Fibroblast of lung (primary cell): ENCODE measurements at regions not wholly inside any gene's neighbourhood (a gene's known extent, or its start where the extent isn't known, plus 50 kb on each side); places are given as distances from the start of the nearest gene placed in this dataset.

Experiments
- EZH2 ChIP-seq: IDR thresholded peaks from 2 replicates; pipeline ENCODE4 v1.5.1; 2012; ENCODE audit warnings: low read length, control low read depth, mild to moderate bottlenecking; ENCODE audit errors: missing control alignments
- TF ChIP-seq, protein P1 (sequence below), 2 donors: IDR thresholded peaks in 1 of 2; conservative IDR thresholded peaks in 1 of 2; 1 replicate in 1 of 2; 2 replicates in 1 of 2; pipeline ENCODE4 v1.5.1; 2011 to 2012; ENCODE audit warnings: low read length in 2 of 2, control low read depth in 1 of 2, inconsistent platforms in 1 of 2, low read depth in 1 of 2, mild to moderate bottlenecking in 1 of 2

DNA sequence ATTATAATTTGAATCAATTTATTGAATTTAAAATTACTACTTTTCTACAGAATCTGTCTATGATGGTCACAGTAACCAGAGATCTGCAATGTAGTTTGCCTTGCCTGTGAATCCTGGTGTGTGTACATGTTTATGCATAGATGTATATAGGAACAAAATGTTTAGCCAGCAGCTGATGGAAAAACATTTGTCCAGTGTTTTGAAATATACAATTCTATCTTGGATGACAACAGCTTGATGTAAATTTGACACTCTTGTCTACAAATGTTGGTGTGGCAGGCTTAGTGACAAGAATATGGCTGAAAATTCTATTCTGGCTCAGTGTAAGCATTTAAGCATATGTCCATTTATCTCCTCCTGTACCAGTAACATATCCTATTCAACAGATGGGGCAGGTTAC, 229.4 kb downstream of the RCHY1 start:
- TF ChIP-seq, protein P1, sequence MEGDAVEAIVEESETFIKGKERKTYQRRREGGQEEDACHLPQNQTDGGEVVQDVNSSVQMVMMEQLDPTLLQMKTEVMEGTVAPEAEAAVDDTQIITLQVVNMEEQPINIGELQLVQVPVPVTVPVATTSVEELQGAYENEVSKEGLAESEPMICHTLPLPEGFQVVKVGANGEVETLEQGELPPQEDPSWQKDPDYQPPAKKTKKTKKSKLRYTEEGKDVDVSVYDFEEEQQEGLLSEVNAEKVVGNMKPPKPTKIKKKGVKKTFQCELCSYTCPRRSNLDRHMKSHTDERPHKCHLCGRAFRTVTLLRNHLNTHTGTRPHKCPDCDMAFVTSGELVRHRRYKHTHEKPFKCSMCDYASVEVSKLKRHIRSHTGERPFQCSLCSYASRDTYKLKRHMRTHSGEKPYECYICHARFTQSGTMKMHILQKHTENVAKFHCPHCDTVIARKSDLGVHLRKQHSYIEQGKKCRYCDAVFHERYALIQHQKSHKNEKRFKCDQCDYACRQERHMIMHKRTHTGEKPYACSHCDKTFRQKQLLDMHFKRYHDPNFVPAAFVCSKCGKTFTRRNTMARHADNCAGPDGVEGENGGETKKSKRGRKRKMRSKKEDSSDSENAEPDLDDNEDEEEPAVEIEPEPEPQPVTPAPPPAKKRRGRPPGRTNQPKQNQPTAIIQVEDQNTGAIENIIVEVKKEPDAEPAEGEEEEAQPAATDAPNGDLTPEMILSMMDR (conservative IDR thresholded peaks at IDR 0.05 in 1 of 2, IDR thresholded peaks at IDR 0.05 in 1 of 2; ENCODE audit: low read depth in 1 of 2, low read length in 2 of 2): no peak
- no peak for TF ChIP-seq EZH2
